ENCODE measurements at regions not wholly inside any gene's neighbourhood (a gene's known extent, or its start where the extent isn't known, plus 50 kb on each side); places are given as distances from the start of the nearest gene placed in this dataset.
"Not testable (repeated sequence)": the region's sequence is repeated elsewhere in the genome, so short reads cannot be mapped to it uniquely, and the experiment has no call there.

DNA sequence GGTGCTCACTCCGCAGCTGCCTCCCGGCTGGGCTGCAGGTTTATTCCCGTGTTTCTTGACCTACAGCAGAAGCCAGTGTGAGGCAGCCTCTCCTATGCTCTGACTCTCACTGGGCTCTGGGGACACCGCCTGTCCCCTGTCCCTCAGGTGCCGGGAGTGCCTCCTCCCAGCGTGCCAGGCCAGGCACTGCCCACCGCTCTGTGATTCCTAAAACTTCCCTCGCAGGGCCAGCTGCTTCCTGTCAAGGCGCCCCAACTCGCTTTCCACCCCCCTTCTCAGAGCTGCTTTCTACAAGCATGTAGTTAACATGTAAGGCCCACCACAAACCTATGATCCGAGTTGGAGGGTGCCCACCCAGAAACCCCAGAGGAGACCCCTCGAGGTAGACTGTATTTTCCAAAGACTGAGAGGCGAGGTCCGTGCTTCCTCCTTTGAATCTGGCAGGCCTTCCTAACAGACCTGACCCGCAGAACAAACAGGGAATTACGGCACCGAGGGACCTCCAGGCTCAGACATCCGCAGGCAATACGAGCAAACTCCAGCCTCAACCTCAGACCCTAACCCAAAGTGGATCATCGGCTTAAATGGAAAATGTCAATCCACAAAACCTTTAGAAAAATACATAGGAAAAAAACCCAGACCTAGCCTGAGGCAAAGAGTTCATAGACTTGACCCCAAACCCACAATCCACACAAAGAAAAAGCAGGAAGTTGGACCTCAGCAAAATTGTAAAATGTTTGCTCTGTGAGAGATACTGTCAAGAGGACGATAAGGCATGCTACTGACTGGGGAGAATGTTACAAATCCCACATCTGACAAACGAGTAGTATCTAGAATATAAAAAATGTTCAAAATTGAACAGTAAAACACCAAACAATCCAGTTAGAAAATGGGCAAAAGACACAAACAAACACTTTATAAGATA is 121.3 kb upstream of the IQSEC1 start:
- no peak for DNase-seq (ENCODE audit: low spot score)

DNA sequence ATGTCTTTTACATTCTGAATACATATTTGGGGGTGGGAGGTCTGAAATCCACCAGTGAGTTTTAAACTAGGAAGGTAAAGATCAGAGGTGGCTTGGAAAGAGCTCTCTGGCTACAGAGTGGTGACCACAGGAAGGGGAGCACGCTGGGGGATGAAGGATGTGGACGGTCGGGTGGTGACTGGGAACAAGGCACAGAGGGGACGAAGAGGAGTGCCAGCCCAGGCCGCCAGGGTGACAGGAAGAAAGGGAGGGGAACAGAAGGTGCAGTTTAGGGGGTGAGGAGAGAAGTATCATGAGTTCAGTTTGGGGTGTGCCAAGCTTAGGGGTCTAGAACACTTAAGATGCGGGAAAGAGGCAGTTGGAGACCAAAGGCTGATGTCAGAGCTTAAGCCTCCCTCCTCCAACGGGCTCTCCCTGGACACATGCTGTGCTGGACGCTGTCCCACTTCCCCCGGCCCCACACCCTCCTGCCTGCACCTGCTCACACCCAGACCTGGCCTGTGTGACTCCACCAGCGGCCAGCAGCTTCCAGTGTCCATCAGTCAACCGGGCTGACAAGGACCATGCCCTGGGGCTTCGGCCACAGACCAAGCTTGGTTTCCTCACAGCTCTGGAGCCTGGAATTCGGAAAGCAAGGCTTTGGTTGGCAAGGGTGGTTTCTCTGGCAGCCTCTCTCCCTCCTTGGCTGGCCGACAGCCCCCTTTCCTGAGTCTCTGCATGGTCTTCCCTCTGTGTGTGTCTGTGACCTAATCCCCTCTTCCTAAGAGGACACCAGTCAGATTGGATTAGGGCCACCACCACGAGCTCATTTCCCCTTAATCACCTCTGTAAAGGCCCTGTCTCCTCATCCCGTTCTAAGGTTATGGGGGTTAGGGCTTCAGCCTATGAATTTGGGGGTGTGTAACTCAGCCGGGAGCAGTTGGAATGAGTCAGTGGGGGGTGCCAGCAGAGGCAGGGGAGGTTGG is 120.4 kb upstream of the IQSEC1 start:
- DNase-seq (ENCODE audit: low spot score) = no peak

DNA sequence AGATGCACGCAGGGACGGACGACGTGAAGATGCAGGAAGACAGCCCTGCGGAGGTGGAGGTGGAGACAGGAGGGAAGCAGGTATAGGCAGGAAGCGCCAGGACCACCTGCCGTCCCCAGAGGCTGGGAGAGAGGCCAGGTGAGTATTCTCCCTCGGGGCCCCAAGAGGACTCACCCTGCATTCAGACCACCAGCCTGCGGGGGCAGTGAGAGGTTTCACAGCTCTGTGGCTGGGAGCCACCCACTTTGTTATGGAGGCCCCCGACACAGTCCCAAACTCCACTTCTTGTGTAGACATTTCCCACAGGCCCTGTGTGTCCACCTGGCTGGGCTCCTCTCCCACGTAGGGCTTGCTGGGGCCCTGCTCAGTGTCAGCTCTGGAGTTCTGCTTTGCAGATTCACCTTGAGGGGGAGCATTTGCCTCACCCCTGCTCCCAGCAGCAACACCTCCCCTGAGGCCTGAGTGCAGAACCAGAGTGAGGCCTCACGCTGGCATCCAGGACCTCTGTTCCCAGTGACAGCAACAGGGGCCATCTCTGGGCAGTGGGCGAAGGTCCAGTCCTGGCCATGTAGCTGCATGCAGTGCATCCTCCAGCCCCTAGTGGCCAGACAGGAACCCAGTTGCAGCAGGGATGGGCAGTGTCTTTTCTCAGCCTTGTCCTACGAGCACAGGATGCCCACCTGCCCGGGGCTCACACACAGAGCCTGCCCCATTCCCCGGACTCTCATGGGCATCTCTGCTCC is 119.4 kb upstream of the IQSEC1 start:
- DNase-seq (ENCODE audit: low spot score) = no peak

GRCh38 chr3:13191016-13191415 is 117.8 kb upstream of the IQSEC1 start:
- no peak for DNase-seq (ENCODE audit: low spot score)

DNA sequence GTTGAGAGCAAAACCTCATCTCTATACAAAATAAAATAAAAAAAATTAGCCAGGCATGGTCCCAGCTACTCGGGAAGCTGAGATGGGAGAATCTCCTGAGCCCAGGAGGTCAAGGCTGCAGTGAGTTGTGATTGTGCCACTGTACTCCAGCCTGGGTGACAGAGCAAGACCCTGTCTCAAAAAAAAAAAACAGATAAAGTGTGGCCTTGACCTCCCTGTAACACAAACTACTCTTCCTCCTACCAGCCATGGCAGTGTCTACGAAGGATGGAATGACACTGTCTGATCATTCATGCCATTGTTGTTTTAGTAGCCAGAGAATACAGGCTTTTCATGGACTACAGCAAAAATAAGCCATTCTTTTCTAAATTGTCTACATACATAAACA is 117.1 kb upstream of the IQSEC1 start:
- no peak for DNase-seq (ENCODE audit: low spot score)

DNA sequence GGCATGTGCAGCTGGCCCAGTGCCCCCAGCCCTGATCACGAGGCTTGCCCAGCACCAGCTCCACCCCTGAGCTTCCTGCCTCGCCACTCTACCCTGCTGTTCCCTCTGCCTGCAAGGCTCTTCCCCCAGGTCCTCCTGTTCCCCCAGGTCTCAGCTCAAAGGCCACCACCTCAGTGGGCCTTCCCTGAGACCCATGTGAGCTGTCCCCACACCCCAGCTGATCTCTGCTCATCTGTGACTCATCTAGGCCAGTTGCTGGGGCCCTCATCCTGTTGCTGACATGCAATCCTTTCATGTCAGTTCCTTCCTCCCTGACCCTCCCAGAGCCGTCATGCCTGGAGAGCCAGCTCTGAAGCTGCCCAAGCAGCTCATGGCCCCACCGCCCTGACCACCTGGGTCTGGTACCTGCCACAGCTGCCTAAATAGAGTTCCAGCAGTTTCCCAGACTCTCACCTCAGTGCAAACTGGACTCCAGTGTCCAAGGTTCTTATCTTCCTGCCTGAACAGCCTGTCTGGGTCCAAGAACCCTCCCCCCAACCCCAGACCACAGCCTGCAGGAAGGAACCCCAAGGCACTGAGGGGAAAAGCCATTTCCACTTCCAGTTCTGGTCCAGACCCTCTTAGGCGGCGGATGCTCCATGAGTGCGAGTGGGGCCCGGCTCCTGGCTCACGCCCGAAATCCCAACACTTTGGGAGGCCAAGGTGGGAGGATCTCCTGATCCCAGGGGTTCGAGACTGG is 116.6 kb upstream of the IQSEC1 start:
- DNase-seq (ENCODE audit: low spot score) = peak; percentile 91

- no peak for DNase-seq (ENCODE audit: low spot score)
Observed at GRCh38 chr3:13188975-13189374, 115.7 kb upstream of the IQSEC1 start.

- no peak for DNase-seq (ENCODE audit: low spot score)
Observed at GRCh38 chr3:13188181-13188779, 115.1 kb upstream of the IQSEC1 start.

GRCh38 chr3:13187593-13187992 is 114.4 kb upstream of the IQSEC1 start:
- DNase-seq (ENCODE audit: low spot score) = no peak

- no peak for DNase-seq (ENCODE audit: low spot score)
Observed at GRCh38 chr3:13186435-13186815, 113.2 kb upstream of the IQSEC1 start.

GRCh38 chr3:13185737-13186434 is 112.7 kb upstream of the IQSEC1 start:
- no peak for DNase-seq (ENCODE audit: low spot score)

- DNase-seq (ENCODE audit: low spot score) = not testable (repeated sequence)
Observed at GRCh38 chr3:13179582-13180210, 106.5 kb upstream of the IQSEC1 start.

DNA sequence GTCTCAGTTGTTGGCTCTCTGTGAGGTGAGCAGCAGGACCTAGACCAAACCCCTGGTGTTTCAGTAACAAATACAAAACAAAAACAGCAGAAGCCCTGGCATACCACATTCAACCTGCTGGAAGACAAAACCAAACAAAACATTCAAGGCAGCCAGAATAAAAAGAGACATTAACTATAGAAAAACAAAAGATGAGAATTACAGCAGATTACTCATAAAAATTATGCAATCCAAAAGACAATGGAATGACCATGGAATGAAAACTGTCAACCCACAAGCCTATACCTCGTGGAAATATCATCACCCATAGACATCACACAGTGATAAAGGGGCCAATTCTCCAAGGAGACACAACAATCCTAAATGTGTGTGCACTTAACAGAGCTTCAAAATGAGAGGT is 106.0 kb upstream of the IQSEC1 start:
- DNase-seq (ENCODE audit: low spot score) = no peak

GRCh38 chr3:13178107-13178506 is 104.9 kb upstream of the IQSEC1 start:
- DNase-seq (ENCODE audit: low spot score) = no peak

- DNase-seq (ENCODE audit: low spot score) = no peak
Observed at GRCh38 chr3:13177641-13178040, 104.4 kb upstream of the IQSEC1 start.

DNA sequence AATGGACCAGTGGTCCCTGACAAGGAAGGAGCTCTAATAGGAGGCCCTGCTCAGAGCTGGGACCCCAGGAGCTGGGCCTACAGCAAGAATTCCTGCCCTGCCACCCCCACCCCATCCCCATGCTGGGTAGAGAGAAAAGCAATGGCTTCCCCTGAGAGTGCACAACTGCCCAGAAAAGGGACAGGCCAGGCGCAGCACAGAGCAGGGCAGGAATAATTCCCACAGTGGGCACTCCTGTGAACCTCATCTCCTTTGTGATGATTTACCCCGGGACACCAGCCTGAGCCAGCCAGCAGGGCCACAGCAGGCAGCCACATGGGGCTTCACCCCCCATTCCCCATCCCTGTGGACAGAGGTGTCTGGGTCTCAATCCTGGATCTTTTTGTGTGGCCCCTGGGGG is 104.0 kb upstream of the IQSEC1 start:
- no peak for DNase-seq (ENCODE audit: low spot score)

DNA sequence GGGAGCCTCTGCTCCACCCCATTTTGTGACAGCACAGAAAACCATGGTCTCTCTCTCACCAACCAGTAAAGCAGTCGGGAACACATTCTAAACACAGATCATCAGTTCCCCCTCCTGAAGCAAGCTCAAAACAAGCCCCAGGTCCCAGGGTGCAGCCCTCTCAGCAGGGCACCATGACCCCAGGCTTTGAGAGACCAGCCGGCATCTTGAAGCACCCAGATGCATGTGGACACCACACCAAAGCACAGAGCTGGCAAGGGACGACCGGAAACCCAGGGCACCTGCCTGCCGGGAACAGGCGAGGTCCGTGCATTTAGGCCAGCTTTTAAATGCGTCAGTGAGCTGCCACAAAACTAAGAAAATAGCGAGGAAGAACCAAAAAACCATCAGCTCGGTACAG is 103.2 kb upstream of the IQSEC1 start:
- no peak for DNase-seq (ENCODE audit: low spot score)

GRCh38 chr3:13174803-13175135 is 101.5 kb upstream of the IQSEC1 start:
- DNase-seq (ENCODE audit: low spot score) = no peak

- DNase-seq (ENCODE audit: low spot score) = no peak
Observed at GRCh38 chr3:13174011-13174802, 101.0 kb upstream of the IQSEC1 start.

Data from kidney capillary endothelial cell (primary cell).